ENCODE measurements at regions not wholly inside any gene's neighbourhood (a gene's known extent, or its start where the extent isn't known, plus 50 kb on each side); places are given as distances from the start of the nearest gene placed in this dataset.
A peak's percentile ranks its signal among the peaks of the same experiment; 100 is the strongest.
"Not testable (repeated sequence)": the region's sequence is repeated elsewhere in the genome, so short reads cannot be mapped to it uniquely, and the experiment has no call there.

- DNase-seq: no peak
Measured at GRCh38 chr7:113292105-113292504, 173.8 kb upstream of the SMIM30 start.

GRCh38 chr7:113291058-113291457 lies 172.7 kb upstream of the SMIM30 start:
- DNase-seq: no peak

- DNase-seq: peak; percentile 55
Measured at GRCh38 chr7:113289140-113289740, 170.9 kb upstream of the SMIM30 start.

GRCh38 chr7:113285411-113285810 lies 167.1 kb upstream of the SMIM30 start:
- no peak for DNase-seq

GRCh38 chr7:113283861-113284260 lies 165.5 kb upstream of the SMIM30 start:
- DNase-seq: no peak

DNA sequence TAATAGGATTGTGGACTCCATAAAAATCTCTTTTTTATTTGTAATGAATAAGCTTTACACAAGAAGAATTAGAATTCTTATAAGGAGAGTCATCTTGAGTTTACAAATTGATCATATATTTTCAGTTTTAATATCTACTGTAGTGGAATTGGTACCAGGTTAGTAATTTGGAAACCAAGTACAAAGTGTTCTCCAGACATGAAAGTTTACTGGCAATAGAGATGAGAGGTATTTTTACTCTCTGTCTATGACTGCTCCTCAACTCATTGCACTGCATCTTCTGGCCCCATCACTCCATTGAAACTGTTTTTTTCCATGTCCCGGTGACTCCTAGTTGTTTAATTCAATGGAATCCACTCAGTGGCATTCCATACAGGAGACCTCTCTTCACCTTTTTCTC lies 164.5 kb upstream of the SMIM30 start:
- no peak for DNase-seq

DNA sequence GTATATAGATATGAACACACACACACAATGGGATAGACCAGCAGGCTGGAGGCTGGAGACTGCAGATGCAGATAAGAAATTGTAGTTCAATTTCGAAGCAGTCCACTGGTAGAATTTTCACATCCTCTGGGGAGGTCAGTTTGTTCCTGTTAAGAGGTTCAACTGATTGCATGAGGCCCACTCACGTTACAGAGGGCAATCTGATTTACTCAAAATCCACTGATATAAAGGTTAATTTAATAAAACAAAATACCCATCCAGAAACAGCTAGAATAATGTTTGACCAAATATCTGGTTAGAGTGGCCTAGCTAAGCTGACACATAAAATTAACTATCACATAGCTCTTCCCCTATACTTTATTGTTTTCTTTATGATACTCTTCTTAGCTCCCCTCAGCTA lies 162.9 kb upstream of the SMIM30 start:
- DNase-seq: no peak

DNA sequence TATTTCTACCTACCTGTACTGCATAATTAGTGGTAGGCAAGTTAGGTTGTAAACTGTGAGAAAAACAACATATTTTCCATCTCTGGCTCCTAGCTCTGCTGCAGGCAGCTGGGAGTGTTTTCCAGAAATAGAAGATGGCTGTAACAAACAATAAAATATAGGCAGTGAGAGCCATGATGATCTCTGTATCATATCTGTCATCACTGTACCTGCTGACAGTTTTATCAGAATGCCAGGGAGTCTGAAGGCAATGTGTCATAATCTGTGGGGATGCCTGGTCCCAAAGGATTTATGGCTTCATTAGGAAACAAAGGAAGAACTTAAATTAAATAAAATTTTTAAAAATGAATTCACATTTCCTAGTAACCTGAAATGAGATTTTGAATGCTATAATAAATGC lies 160.9 kb upstream of the SMIM30 start:
- no peak for DNase-seq

- no peak for DNase-seq
Measured at GRCh38 chr7:113270790-113271189, 152.4 kb upstream of the SMIM30 start.

- DNase-seq: not testable (repeated sequence)
Measured at GRCh38 chr7:113269592-113269991, 151.2 kb upstream of the SMIM30 start.

DNA sequence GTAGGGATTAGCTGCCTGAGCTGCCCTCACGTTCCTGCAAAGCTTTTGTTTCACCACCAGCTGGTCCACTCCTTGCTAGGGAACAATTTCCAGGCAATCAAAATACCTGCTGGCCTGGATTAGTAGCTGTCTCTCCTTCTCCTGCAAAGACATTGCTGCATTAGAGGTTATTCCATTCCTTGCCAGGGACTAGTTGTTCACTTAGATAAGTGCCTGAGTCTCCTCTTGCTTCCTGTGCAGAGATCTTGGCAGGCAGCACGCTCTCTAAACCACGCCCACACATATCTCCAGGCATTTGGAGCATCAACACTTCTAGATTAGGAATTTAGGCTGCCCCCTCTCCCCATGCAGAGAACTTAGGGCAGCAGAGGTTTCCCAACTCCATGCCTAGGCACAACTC lies 150.4 kb upstream of the SMIM30 start:
- DNase-seq: peak; percentile 26

DNA sequence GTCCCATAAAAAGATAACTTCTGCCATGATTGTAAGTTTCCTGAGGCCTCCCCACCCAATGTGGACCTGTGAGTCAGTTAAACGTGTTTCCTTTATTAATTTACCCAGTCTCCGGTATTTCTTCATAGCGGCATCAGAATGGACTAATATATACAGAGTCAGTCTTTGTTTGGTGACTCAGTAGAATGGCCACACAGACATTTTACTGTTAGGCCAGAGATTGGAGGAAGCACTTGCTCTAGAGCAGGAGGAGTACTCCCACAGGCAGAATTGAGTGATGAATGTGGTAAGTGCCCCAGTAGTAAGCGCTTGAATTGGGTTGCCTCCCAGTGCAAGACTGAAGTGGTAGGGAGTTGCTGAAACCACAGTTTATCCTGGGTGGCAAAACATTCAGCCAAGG lies 149.5 kb upstream of the SMIM30 start:
- DNase-seq: no peak

- DNase-seq: no peak
Measured at GRCh38 chr7:113267271-113267670, 148.9 kb upstream of the SMIM30 start.

DNA sequence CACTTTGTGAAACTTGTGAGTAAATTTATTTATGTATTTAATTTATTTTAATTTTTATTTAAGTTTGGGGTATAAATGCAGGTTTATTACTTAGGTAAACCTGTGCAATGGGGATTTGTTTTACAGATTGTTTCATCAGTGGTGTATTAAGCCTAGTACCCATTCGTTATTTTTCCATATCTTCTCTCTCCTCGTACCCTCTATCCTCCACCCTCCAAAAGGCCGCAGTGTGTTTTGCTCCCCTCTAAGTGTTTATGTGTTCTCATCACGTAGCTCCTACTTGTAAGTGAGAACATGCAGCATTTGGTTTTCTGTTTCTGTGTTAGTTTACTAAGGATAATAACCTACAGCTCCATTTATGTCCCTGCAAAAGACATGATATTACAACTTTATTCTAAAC lies 145.4 kb upstream of the SMIM30 start:
- no peak for DNase-seq

DNA sequence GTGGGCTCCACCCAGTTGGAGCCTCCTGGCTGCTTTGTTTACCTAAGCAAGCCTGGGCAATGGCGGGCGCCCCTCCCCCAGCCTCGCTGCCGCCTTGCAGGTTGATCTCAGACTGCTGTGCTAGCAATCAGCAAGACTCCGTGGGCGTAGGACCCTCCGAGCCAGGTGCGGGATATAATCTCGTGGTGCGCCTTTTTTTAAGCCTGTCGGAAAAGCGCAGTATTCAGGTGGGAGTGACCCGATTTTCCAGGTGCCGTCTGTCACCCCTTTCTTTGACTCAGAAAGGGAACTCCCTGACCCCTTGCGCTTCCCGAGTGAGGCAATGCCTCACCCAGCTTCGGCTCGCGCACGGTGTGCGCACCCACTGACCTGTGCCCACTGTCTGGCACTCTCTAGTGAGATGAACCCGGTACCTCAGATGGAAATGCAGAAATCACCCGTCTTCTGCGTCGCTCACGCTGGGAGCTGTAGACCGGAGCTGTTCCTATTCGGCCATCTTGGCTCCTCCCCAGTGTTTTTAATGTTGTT lies 144.9 kb upstream of the SMIM30 start:
- not testable (repeated sequence) for DNase-seq

DNA sequence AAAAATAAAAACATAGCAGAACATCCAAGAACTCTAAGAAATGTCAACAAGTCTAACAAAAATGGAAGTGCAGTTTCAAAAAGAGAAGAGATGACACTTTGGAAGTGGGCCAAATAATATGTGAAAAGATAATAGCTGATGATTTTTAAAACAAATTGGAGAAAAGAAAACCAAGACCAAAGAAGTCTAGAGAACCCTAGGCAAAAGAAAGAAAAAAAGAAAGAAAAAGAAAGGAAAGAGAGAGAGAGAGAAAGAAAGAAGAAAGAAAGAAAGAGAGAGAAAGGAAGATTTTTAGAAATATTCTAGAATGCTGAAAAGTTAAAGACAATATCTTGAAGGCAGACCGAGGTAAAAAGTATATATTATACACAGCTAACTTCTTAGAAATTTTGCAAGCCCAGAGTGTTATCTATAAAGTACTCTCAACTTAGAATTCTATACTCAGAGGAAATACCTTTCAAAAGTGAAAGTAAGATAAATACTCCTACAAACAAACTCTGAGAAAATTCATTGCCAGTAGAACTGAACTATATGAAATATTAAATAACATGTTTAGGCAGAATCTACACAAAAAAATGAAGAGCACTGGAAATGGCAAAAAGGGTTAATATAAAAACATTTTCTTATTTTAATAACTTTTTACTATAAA lies 138.7 kb upstream of the SMIM30 start:
- peak; percentile 16 for DNase-seq

DNA sequence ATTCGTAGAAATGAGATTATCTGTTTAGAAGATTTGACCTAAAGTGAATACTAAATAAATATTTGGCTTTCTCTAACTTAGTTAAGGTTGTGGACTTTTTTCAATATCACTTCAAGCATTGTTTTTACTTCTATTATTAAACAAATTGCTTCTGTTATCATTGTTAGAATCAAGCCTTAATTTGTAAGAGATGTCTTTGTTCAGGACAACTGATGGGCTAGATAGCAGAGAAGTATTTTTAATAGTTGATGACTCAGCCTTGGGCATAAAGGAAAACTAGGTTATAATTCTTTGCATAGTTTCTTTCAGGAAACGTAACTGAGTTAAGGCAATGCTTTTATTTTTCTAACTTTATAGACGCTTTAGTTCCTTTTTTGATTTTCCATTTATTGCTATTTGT lies 128.8 kb upstream of the SMIM30 start:
- no peak for DNase-seq

GRCh38 chr7:113246738-113247137 lies 128.4 kb upstream of the SMIM30 start:
- no peak for DNase-seq

DNA sequence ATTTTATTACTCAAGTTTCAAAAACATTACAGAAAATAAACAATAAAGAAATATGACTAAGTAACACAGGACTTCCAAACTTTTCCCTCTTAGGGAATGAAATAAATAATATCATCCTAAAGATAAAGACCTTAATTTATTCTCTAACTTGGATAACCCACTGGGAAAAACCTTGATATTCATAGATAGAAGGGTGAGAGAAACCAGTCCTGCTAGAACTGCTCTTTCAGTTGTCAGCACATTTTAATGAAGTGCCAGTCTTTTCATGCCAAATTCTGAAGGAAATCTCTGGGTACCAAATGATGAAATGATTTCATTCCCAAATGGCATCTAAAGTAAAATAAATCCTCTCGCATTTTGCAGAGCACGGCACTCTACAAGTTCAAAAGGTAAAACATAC lies 114.5 kb upstream of the SMIM30 start:
- DNase-seq: no peak

DNA sequence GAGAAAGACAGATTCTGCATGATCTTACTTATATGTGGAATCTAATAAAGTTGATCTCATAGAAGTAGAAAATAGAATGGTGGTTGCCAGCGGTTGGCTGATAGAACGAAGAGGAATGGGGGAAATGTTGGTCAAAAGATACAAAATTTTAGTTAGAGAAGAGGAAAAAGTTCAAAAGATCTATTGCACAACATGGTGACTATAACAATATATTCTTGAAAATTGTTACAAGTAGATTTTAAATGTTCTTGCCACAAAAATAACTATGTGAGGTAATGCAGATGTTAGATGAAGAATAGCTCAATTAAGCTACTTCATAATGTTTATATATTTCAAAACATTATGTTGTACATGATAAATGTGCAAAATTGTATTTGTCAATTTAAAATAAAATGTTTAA lies 112.3 kb upstream of the SMIM30 start:
- DNase-seq: no peak

GRCh38 chr7:113217314-113217713 lies 99.0 kb upstream of the SMIM30 start:
- DNase-seq: no peak

DNA sequence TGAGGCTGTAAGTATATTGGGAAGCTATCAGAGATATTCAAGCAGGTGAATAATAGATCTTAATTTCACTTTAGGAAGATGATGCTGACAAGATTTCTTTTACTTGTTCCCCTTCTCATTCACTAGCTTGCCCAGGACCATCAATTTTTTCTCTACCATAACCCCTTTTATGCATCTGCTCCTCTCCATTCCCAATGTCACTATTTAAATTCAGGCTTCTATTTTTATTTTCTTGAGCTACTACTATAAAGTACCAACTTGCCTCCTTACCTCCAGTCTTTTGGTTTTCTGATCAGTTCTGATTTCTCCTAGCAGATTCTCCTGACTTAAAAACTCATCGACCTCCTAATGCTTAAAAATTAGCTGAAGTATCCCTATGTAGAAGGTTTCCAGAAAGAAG lies 97.7 kb upstream of the SMIM30 start:
- no peak for DNase-seq

- no peak for DNase-seq
Measured at GRCh38 chr7:113209449-113210203, 91.3 kb upstream of the SMIM30 start.

DNA sequence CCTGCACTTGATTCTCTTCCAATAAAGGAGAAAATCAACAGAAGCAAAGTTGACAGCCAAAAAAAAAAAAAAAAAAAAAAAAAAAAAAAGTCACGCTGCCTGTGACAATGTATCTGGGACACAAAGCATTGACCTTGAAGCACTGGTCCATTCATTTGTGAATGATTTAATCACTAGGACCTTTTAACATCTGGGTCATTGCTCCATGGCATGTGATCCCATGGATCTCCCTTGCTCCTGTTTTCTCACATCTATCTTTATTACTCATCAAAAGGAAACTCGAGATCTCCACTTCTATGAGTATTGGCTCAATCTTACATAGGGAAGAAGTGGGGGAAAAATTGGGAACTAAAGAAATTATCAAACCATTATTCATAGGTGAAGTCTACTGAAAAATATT lies 89.6 kb upstream of the SMIM30 start:
- DNase-seq: no peak

Data from hematopoietic multipotent progenitor cell treated with erythropoietin and hydrocortisone succinate and interleukin-3 and kit ligand, for 6 days (in vitro differentiated cells).